ENCODE measurements at regions not wholly inside any gene's neighbourhood (a gene's known extent, or its start where the extent isn't known, plus 50 kb on each side); places are given as distances from the start of the nearest gene placed in this dataset.

DNA sequence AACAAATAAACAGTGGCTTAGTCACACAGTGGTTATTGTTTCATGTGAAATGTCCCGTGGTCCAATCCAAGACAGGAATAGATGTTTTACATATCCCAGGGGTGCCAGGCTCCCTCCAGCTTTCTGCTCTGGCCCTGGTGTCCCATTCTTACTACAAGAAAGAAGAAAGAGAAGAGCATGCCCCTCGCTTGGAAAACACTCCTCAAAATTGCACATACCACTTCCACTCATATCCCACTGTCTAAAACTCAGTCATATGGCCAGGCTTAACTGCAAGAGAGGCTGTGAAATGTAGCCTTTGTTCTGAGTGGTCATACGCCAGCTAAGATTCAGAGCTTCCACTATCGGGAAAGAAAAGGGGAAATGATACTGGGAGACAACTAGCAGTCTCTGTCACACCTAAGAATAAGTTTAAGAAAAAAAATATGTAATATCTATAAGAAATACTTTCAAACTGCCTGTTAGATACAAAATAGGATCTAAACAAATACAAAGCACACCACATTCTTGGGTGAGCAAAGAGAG lies 306.8 kb upstream of the FAM241A start:
- H3K79me2 ChIP-seq (ENCODE audit: control insufficient read depth in 1 of 2, insufficient read depth in 2 of 2, low read length in 2 of 2): no peaks in the 10 kb centered on the region
- DNase-seq (ENCODE audit: low read depth in 1 of 2, low spot score in 2 of 2) (no peak), FAIRE-seq (no peak)
- H4K91ac ChIP-seq (replicated peaks; ENCODE audit: insufficient read length, low read length): no peak overlapping the region
- no peak overlapping the region for H4K8ac ChIP-seq (ENCODE audit: extremely low read depth, insufficient read depth, low read length)
- no peaks in the 10 kb centered on the region; a peak in 1 of 7 replicates for H3K4me1 ChIP-seq (replicated peaks in 1 of 4; ENCODE audit: control insufficient read depth in 3 of 4, insufficient read depth in 4 of 4, low read length in 3 of 4)
- H3K23me2 ChIP-seq (ENCODE audit: low read depth, low read length): no peaks in the 10 kb centered on the region
- POLR2A ChIA-PET (ENCODE audit: partially characterized antibody): interaction anchor here (1.4 kb wide), 1 partner anchor 29 kb away, joined by 3 read pairs; no protein-coding TSS in a partner anchor
- no peak overlapping the region for H3K27ac ChIP-seq (ENCODE audit: low read depth, low read length)
- no peaks in the 10 kb centered on the region for H4K20me1 ChIP-seq (replicated peaks in 1 of 2; ENCODE audit: control insufficient read depth in 1 of 2, insufficient read depth in 2 of 2, low read length in 2 of 2)
- no peak overlapping the region for H3K14ac ChIP-seq (ENCODE audit: insufficient read length)
- no peak overlapping the region for H3K9ac ChIP-seq (replicated peaks in 1 of 4; ENCODE audit: extremely low read depth in 1 of 4, low read depth in 3 of 4, low read length in 3 of 4)
- H2AFZ ChIP-seq (ENCODE audit: low read length): 0 out of 2 replicates have a peak overlapping the region, but pooled peaks have one; percentile 79
- H3K23ac ChIP-seq (ENCODE audit: insufficient read length): no peak overlapping the region
- CTCF ChIA-PET (ENCODE audit: partially characterized antibody): interaction anchor here (1.0 to 3.6 kb wide), 6 partner anchors 10 to 217 kb away, joined by 3 to 25 read pairs (median 6); no protein-coding TSS in a partner anchor
- WGBS, 2 experiments (ENCODE audit: extremely low coverage in 1 of 2, insufficient coverage in 1 of 2, insufficient read length in 1 of 2, insufficient replicate concordance in 2 of 2, low coverage in 1 of 2, low lambda C conversion rate in 2 of 2, missing lambda C conversion rate in 1 of 2): 91% methylated on average over 4 of the region's 4 CpGs; no CpG with 5 or more reads in 1 of the 2 experiments
- H2BK15ac ChIP-seq (ENCODE audit: low read length): no peak overlapping the region
- no peaks in the 10 kb centered on the region for H3K27me3 ChIP-seq (replicated peaks in 1 of 4; ENCODE audit: control insufficient read depth in 3 of 4, extremely low read depth in 1 of 4, insufficient read depth in 3 of 4, low read length in 3 of 4)
- H2BK5ac ChIP-seq (ENCODE audit: low read depth, low read length): no peak overlapping the region
- no peak overlapping the region for H2BK120ac ChIP-seq (replicated peaks; ENCODE audit: low read depth, low read length)
- TF ChIP-seq PHF8 (conservative IDR thresholded peaks at IDR 0.05; ENCODE audit: low read depth, low read length): no peak
- no peak for TF ChIP-seq TCF12 (IDR thresholded peaks at IDR 0.05; ENCODE audit: low read depth, low read length)
- TF ChIP-seq HDAC6 (IDR thresholded peaks at IDR 0.05; ENCODE audit: low read depth, low read length): no peak
- TF ChIP-seq BCL11A (IDR thresholded peaks at IDR 0.05; ENCODE audit: low read depth in 2 of 2, low read length in 2 of 2): no peak
- no peak for TF ChIP-seq HDAC2 (IDR thresholded peaks at IDR 0.05; ENCODE audit: borderline replicate concordance in 1 of 2, low read depth in 2 of 2, low read length in 2 of 2)
- no peak for TF ChIP-seq SUZ12 (IDR thresholded peaks at IDR 0.05; ENCODE audit: low read length)
- TF ChIP-seq FOSL1 (IDR thresholded peaks at IDR 0.05; ENCODE audit: insufficient read depth, low read depth, low read length): no peak
- TF ChIP-seq ASH2L (IDR thresholded peaks at IDR 0.05; ENCODE audit: low read length): no peak
- no peak overlapping the region for H3K18ac ChIP-seq (ENCODE audit: extremely low read depth, low read length)
- H3K4me2 ChIP-seq (ENCODE audit: insufficient read depth in 1 of 2, low read depth in 2 of 2, low read length in 2 of 2): no peak overlapping the region
- H3K4me3 ChIP-seq (ENCODE audit: extremely low read depth in 1 of 4, insufficient read depth in 2 of 4, low read depth in 3 of 4, low read length in 4 of 4): no peak overlapping the region
- no peaks in the 10 kb centered on the region for H3K36me3 ChIP-seq (ENCODE audit: control insufficient read depth in 2 of 4, insufficient read depth in 4 of 4, low read length in 3 of 4)
- no peak overlapping the region for H2BK12ac ChIP-seq (ENCODE audit: low read depth, low read length)
- no peaks in the 10 kb centered on the region for H3K79me1 ChIP-seq (ENCODE audit: low read depth, low read length)
- H3K4ac ChIP-seq (replicated peaks; ENCODE audit: insufficient read length, low read depth, low read length): no peak overlapping the region
- peaks cover 0 to 3% of the 10 kb centered on the region in 2 experiments; a peak in 1 of 4 replicates for H3K9me3 ChIP-seq (ENCODE audit: insufficient read depth in 2 of 2, low read depth in 1 of 2, low read length in 1 of 2)
- no peak overlapping the region for H2AK5ac ChIP-seq (ENCODE audit: low read depth, low read length)
- no peak overlapping the region for H4K5ac ChIP-seq (ENCODE audit: insufficient read length, low read depth, low read length)
- H2BK20ac ChIP-seq (ENCODE audit: low read length): no peak overlapping the region
- H3K56ac ChIP-seq (replicated peaks; ENCODE audit: insufficient read length, low read depth, low read length): no peak overlapping the region
